IMR-90 (cell line): ENCODE measurements at regions not wholly inside any gene's neighbourhood (a gene's known extent, or its start where the extent isn't known, plus 50 kb on each side); places are given as distances from the start of the nearest gene placed in this dataset.

ENCODE experiments used
- ATAC-seq: fragments of 200-7000 bp; cut with Tn5 transposase; 2 replicates; pipeline ENCODE4 v1.9.1; 2020; ENCODE audit warnings: low read depth, mild to moderate bottlenecking, moderate library complexity
- BruUV-seq: library from RNA; stranded (reverse); fragments of 400-500 nt; replicated peaks from 2 replicates; lab custom pipeline; 2021; lab: Mats Ljungman, UMichigan
- CTCF ChIA-PET: fragments of 300-600 bp; formaldehyde crosslinking; extraction: SDS; loops from one replicate; lab custom pipeline; 2021; ENCODE audit warnings: antibody characterized with exemption; lab: Yijun Ruan, JAX
- POLR2A ChIA-PET: fragments of 300-600 bp; sonication (Branson Sonifier 250); formaldehyde crosslinking; loops from one replicate; lab custom pipeline; 2022; ENCODE audit warnings: antibody characterized with exemption; ENCODE audit not compliant: unreplicated experiment; lab: Charles Lee
- DNase-seq: peaks from one replicate; pipeline ENCODE4 v3.0.0; 2013
- H2AFZ ChIP-seq: replicated peaks from 2 replicates; pipeline ENCODE3; 2013; ENCODE audit warnings: low read length, mild to moderate bottlenecking; ENCODE audit not compliant: poor library complexity
- H2AK5ac ChIP-seq: 2 replicates; pipeline ENCODE4 v1.6.1; 2013; ENCODE audit warnings: low read depth, low read length, inconsistent platforms
- H2AK9ac ChIP-seq: replicated peaks from 2 replicates; pipeline ENCODE3; 2013; ENCODE audit warnings: mild to moderate bottlenecking, low read depth, low read length, moderate library complexity; ENCODE audit not compliant: poor library complexity
- H2BK120ac ChIP-seq: 2 replicates; pipeline ENCODE4 v1.6.1; 2013; ENCODE audit warnings: low read depth, low read length, inconsistent platforms
- H2BK15ac ChIP-seq: 3 replicates; pipeline ENCODE4 v1.6.1; 2013; ENCODE audit warnings: low read depth, low read length, inconsistent platforms
- H2BK20ac ChIP-seq: 2 replicates; pipeline ENCODE4 v1.6.1; 2013; ENCODE audit warnings: low read depth, mild to moderate bottlenecking, inconsistent platforms, low read length, moderate library complexity
- H2BK5ac ChIP-seq: 2 replicates; pipeline ENCODE4 v1.6.1; 2013; ENCODE audit warnings: mild to moderate bottlenecking, low read depth, low read length, inconsistent platforms; ENCODE audit not compliant: poor library complexity, severe bottlenecking
- H3K14ac ChIP-seq: replicated peaks from 2 replicates; pipeline ENCODE4 v1.6.1; 2013; ENCODE audit warnings: low read depth, low read length, inconsistent platforms
- H3K18ac ChIP-seq: 2 replicates; pipeline ENCODE4 v1.6.1; 2013; ENCODE audit warnings: low read depth, low read length, control low read depth
- H3K23ac ChIP-seq: 2 replicates; pipeline ENCODE4 v1.6.1; 2013; ENCODE audit warnings: low read depth, low read length, inconsistent platforms
- H3K27ac ChIP-seq: 2 replicates; pipeline ENCODE4 v1.5.1; 2013; ENCODE audit warnings: mild to moderate bottlenecking, control low read depth, low read length; ENCODE audit not compliant: insufficient read depth
- H3K27me3 ChIP-seq: 2 replicates; pipeline ENCODE4 v1.6.1; 2013; ENCODE audit warnings: low read length; ENCODE audit not compliant: control insufficient read depth, insufficient read depth
- H3K36me3 ChIP-seq: 2 replicates; pipeline ENCODE4 v1.6.1; 2013; ENCODE audit warnings: low read length, mixed read lengths; ENCODE audit not compliant: control insufficient read depth, insufficient read depth
- H3K4ac ChIP-seq: 2 replicates; pipeline ENCODE4 v1.6.1; 2013; ENCODE audit warnings: low read depth, low read length, inconsistent platforms
- H3K4me1 ChIP-seq: 2 replicates; pipeline ENCODE4 v1.6.1; 2013; ENCODE audit warnings: low read length, mixed read lengths; ENCODE audit not compliant: control insufficient read depth, insufficient read depth
- H3K4me2 ChIP-seq: 2 replicates; pipeline ENCODE4 v1.6.1; 2013; ENCODE audit warnings: low read depth, mild to moderate bottlenecking, control low read depth, low read length, moderate library complexity
- H3K4me3 ChIP-seq: 2 replicates; pipeline ENCODE4 v1.5.1; 2013; ENCODE audit warnings: low read depth, mild to moderate bottlenecking, control low read depth, low read length, moderate library complexity; ENCODE audit not compliant: insufficient read depth
- H3K56ac ChIP-seq: 2 replicates; pipeline ENCODE4 v1.6.1; 2013; ENCODE audit warnings: low read length, inconsistent platforms; ENCODE audit not compliant: insufficient read depth; ENCODE audit errors: extremely low read depth
- H3K79me1 ChIP-seq, 2 experiments: 2 replicates each; pipeline ENCODE4 v1.6.1; 2013; ENCODE audit warnings: low read length in 2 of 2, inconsistent platforms in 1 of 2, low read depth in 1 of 2
- H3K9ac ChIP-seq: 2 replicates; pipeline ENCODE4 v1.6.1; 2013; ENCODE audit warnings: low read depth, low read length, control low read depth
- H3K9me1 ChIP-seq: 2 replicates; pipeline ENCODE4 v1.6.1; 2013; ENCODE audit warnings: low read length, inconsistent platforms; ENCODE audit not compliant: insufficient read depth
- H3K9me3 ChIP-seq: 2 replicates; pipeline ENCODE4 v1.6.1; 2013; ENCODE audit warnings: low read length; ENCODE audit not compliant: control insufficient read depth, insufficient read depth
- H4K20me1 ChIP-seq: 2 replicates; pipeline ENCODE4 v1.6.1; 2013; ENCODE audit warnings: low read length, inconsistent platforms; ENCODE audit not compliant: insufficient read depth
- H4K5ac ChIP-seq: 2 replicates; pipeline ENCODE4 v1.6.1; 2013; ENCODE audit warnings: mild to moderate bottlenecking, low read depth, low read length, control low read depth
- H4K8ac ChIP-seq, 2 experiments: 2 replicates each; pipeline ENCODE4 v1.6.1; 2013; ENCODE audit warnings: low read depth in 2 of 2, low read length in 2 of 2, control low read depth in 1 of 2, inconsistent platforms in 1 of 2
- H4K91ac ChIP-seq: 2 replicates; pipeline ENCODE4 v1.6.1; 2013; ENCODE audit warnings: low read depth, low read length, inconsistent platforms; ENCODE audit not compliant: insufficient read depth
- BHLHE40 ChIP-seq: fragments of 150-350 bp; IDR thresholded peaks from 2 replicates; pipeline ENCODE4 v1.6.1; 2016; ENCODE audit warnings: mild to moderate bottlenecking, low read depth, low read length
- CEBPB ChIP-seq: IDR thresholded peaks from 2 replicates; pipeline ENCODE4 v1.6.1; 2012; ENCODE audit warnings: low read depth, low read length, improper control_type of control experiment
- CHD1 ChIP-seq: IDR thresholded peaks from 2 replicates; pipeline ENCODE4 v1.6.1; 2012; ENCODE audit warnings: low read depth, low read length, improper control_type of control experiment
- FOS ChIP-seq: fragments of 150-350 bp; IDR thresholded peaks from 2 replicates; pipeline ENCODE4 v1.6.1; 2016; ENCODE audit warnings: low read depth, low read length
- MAFK ChIP-seq: IDR thresholded peaks from 2 replicates; pipeline ENCODE4 v1.6.1; 2012; ENCODE audit warnings: low read depth, low read length, improper control_type of control experiment
- MAZ ChIP-seq: IDR thresholded peaks from 2 replicates; pipeline ENCODE4 v1.6.1; 2012; ENCODE audit warnings: low read depth, mild to moderate bottlenecking, low read length, improper control_type of control experiment, moderate library complexity, borderline replicate concordance
- MXI1 ChIP-seq: IDR thresholded peaks from 2 replicates; pipeline ENCODE4 v1.6.1; 2012; ENCODE audit warnings: low read depth, mild to moderate bottlenecking, low read length, moderate library complexity, borderline replicate concordance
- NFE2L2 ChIP-seq: fragments of 150-350 bp; IDR thresholded peaks from 2 replicates; pipeline ENCODE4 v1.6.1; 2016; ENCODE audit warnings: low read depth, mild to moderate bottlenecking, low read length
- POLR2A ChIP-seq: IDR thresholded peaks from 2 replicates; pipeline ENCODE4 v1.6.1; 2012; ENCODE audit warnings: mild to moderate bottlenecking, low read depth, low read length
- RAD21 ChIP-seq: IDR thresholded peaks from 2 replicates; pipeline ENCODE4 v1.6.1; 2012; ENCODE audit warnings: low read length, improper control_type of control experiment
- RCOR1 ChIP-seq: IDR thresholded peaks from 2 replicates; pipeline ENCODE4 v1.6.1; 2012; ENCODE audit warnings: mild to moderate bottlenecking, low read length, improper control_type of control experiment; ENCODE audit not compliant: insufficient replicate concordance
- RFX5 ChIP-seq: IDR thresholded peaks from 2 replicates; pipeline ENCODE4 v1.8.0; 2012; ENCODE audit warnings: low read depth, mild to moderate bottlenecking, low read length, moderate library complexity
- SMC3 ChIP-seq: fragments of 150-350 bp; IDR thresholded peaks from 2 replicates; pipeline ENCODE4 v1.6.1; 2016; ENCODE audit warnings: low read depth, mild to moderate bottlenecking, antibody characterized with exemption, low read length, moderate library complexity
- WGBS, 2 experiments: methylation state at CpG; one replicate each; pipeline versions ENCODE4 v1.1.5 to v1.1.7; 2013; ENCODE audit warnings: missing lambda C conversion rate in 2 of 2; ENCODE audit not compliant: insufficient read length in 1 of 2; ENCODE audit errors: extremely low coverage in 2 of 2; 5-methylcytosine and 5-hydroxymethylcytosine counted together
- dilution Hi-C: fragments of 300-500 bp; cut with HindIII; formaldehyde crosslinking; loops from one replicate; pipeline ENCODE4 v1.14.3; 2018; ENCODE audit warnings: low sequenced_read_pairs; ENCODE audit not compliant: unreplicated experiment
- in situ Hi-C: fragments of 300-500 bp; cut with MboI; formaldehyde crosslinking; loops from 3 replicates; pipeline ENCODE4 v1.14.3; 2019; ENCODE audit warnings: low sequenced_read_pairs, inconsistent platforms, mixed read lengths
- intact Hi-C: fragments of 100-400 bp; cut with micrococcal nuclease; formaldehyde crosslinking; loops from 2 replicates; pipeline ENCODE4 v1.10.0; 2022
- TF ChIP-seq, protein P1 (sequence below): conservative IDR thresholded peaks from 2 replicates; pipeline ENCODE4 v1.5.1; 2012; ENCODE audit warnings: mild to moderate bottlenecking, low read depth, low read length, improper control_type of control experiment
- TF ChIP-seq, protein P2 (sequence below): fragments of 150-350 bp; IDR thresholded peaks from 2 replicates; pipeline ENCODE4 v1.6.1; 2016; ENCODE audit warnings: low read depth, mild to moderate bottlenecking, low read length, moderate library complexity, borderline replicate concordance
- TF ChIP-seq, protein P3 (sequence below): fragments of 150-350 bp; IDR thresholded peaks from 2 replicates; pipeline ENCODE4 v1.6.1; 2017; ENCODE audit warnings: mild to moderate bottlenecking, antibody characterized with exemption, low read length, low read depth

DNA sequence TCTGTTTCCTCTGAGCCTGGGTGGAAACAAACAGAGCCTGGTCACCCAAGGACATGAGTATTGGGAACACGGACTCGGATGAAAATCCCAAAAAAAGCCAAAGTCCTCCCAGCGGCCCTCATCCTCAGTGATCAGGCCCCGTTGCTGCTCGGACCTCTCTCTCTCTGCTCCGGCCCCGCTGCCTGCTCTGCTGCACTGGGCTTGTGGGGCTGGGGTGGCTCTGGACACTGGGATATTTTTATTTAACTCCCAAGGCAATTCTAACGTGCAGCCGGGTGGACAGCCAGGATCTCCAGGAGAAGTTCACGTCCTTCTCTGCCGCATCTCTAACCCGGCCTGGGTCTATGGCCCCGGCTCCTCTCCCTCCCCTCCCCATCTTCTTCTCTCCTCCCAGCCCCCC lies 280.9 kb upstream of the TNRC6C start:
- WGBS, 2 experiments, result 56% methylated on average over 5 of the region's 13 CpGs; no CpG with 5 or more reads in 1 of the 2 experiments
- Histone ChIP-seq H3K9me1 (no peaks in the 10 kb centered on the region), H3K27ac (no peak overlapping the region), H2BK20ac (no peak overlapping the region), H3K14ac (no peak overlapping the region), H3K4ac (no peak overlapping the region), H3K18ac (no peak overlapping the region), H4K91ac (no peak overlapping the region), H2BK15ac (no peak overlapping the region), H3K4me1 (no peaks in the 10 kb centered on the region), H2BK120ac (no peak overlapping the region), H4K5ac (no peak overlapping the region), H3K56ac (no peak overlapping the region), H2AFZ (no peak overlapping the region), H4K8ac (no peak overlapping the region), H4K20me1 (no peaks in the 10 kb centered on the region), H3K23ac (no peak overlapping the region), H3K4me2 (no peak overlapping the region), H3K9ac (no peak overlapping the region), H2BK5ac (no peak overlapping the region), H3K27me3 (peaks cover 52% of the 10 kb centered on the region), H3K4me3 (no peak overlapping the region), H2AK9ac (no peak overlapping the region), H3K36me3 (no peaks in the 10 kb centered on the region), H2AK5ac (no peak overlapping the region), H3K79me1 (no peaks in the 10 kb centered on the region), H3K9me3 (no peaks in the 10 kb centered on the region)
- in situ Hi-C loops (no loop called here), intact Hi-C loops (no loop called here), dilution Hi-C loops (no loop called here)
- TF ChIP-seq, protein P1, sequence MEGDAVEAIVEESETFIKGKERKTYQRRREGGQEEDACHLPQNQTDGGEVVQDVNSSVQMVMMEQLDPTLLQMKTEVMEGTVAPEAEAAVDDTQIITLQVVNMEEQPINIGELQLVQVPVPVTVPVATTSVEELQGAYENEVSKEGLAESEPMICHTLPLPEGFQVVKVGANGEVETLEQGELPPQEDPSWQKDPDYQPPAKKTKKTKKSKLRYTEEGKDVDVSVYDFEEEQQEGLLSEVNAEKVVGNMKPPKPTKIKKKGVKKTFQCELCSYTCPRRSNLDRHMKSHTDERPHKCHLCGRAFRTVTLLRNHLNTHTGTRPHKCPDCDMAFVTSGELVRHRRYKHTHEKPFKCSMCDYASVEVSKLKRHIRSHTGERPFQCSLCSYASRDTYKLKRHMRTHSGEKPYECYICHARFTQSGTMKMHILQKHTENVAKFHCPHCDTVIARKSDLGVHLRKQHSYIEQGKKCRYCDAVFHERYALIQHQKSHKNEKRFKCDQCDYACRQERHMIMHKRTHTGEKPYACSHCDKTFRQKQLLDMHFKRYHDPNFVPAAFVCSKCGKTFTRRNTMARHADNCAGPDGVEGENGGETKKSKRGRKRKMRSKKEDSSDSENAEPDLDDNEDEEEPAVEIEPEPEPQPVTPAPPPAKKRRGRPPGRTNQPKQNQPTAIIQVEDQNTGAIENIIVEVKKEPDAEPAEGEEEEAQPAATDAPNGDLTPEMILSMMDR, result no peak
- no peak for TF ChIP-seq CEBPB
- TF ChIP-seq, protein P2, sequence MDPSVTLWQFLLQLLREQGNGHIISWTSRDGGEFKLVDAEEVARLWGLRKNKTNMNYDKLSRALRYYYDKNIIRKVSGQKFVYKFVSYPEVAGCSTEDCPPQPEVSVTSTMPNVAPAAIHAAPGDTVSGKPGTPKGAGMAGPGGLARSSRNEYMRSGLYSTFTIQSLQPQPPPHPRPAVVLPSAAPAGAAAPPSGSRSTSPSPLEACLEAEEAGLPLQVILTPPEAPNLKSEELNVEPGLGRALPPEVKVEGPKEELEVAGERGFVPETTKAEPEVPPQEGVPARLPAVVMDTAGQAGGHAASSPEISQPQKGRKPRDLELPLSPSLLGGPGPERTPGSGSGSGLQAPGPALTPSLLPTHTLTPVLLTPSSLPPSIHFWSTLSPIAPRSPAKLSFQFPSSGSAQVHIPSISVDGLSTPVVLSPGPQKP, result no peak
- no peak for TF ChIP-seq NFE2L2
- TF ChIP-seq MAZ, result no peak
- no peak for TF ChIP-seq POLR2A
- TF ChIP-seq MAFK, result no peak
- no peak for TF ChIP-seq SMC3
- TF ChIP-seq RAD21, result no peak
- TF ChIP-seq RFX5, result no peak
- no peak for TF ChIP-seq MXI1
- TF ChIP-seq CHD1, result no peak
- TF ChIP-seq, protein P3, sequence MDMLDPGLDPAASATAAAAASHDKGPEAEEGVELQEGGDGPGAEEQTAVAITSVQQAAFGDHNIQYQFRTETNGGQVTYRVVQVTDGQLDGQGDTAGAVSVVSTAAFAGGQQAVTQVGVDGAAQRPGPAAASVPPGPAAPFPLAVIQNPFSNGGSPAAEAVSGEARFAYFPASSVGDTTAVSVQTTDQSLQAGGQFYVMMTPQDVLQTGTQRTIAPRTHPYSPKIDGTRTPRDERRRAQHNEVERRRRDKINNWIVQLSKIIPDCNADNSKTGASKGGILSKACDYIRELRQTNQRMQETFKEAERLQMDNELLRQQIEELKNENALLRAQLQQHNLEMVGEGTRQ, result no peak
- no peak for TF ChIP-seq BHLHE40
- no peak for TF ChIP-seq FOS
- TF ChIP-seq RCOR1, result no peak
- no peak for DNase-seq
- ATAC-seq, result no peak
- ChIA-PET CTCF (no interaction called here), POLR2A (no interaction called here)
- BruUV-seq, result no TSS peak
